ENCODE measurements at regions not wholly inside any gene's neighbourhood (a gene's known extent, or its start where the extent isn't known, plus 50 kb on each side); places are given as distances from the start of the nearest gene placed in this dataset.

GRCh38 chr3:124084022-124084881 is 92.3 kb upstream of the ROPN1 start:
- no peak overlapping the region for H3K4me3 ChIP-seq (ENCODE audit: control insufficient read depth in 1 of 2, extremely low read depth in 1 of 2, low read length in 1 of 2)
- Mint-ChIP-seq H3K36me3 (no peaks in the 10 kb centered on the region), H3K27ac (no peak overlapping the region), H3K4me3 (no peak overlapping the region), H3K4me1 (no peaks in the 10 kb centered on the region), H3K27me3 (peaks cover 15 to 20% of the 10 kb centered on the region in 2 donors), H3K9me3 (no peaks in the 10 kb centered on the region)
- H3K9me3 ChIP-seq, result no peaks in the 10 kb centered on the region
- no peak overlapping the region for H3K27ac ChIP-seq (ENCODE audit: low read length)
- peaks cover 0 to 5% of the 10 kb centered on the region in 2 experiments for H3K27me3 ChIP-seq (replicated peaks in 1 of 2; ENCODE audit: control insufficient read depth in 2 of 2, extremely low read depth in 1 of 2, insufficient read depth in 2 of 2, low read length in 1 of 2)
- CTCF ChIA-PET, result interaction anchor here in 1 of 2 donors (1.2 kb wide), 1 partner anchor 11 kb away, joined by 3 read pairs; no protein-coding TSS in a partner anchor
- POLR2A ChIA-PET, result no interaction called here
- no peaks in the 10 kb centered on the region for H3K4me1 ChIP-seq (ENCODE audit: control insufficient read depth in 1 of 2, extremely low read depth in 1 of 2, insufficient read depth in 2 of 2, low read length in 2 of 2)
- WGBS (ENCODE audit: insufficient coverage), result 55% methylated on average over 6 of the region's 7 CpGs
- no peak for ATAC-seq (replicated peaks in 1 of 4)
- DNase-seq, result no peak
- H3K36me3 ChIP-seq (ENCODE audit: control insufficient read depth in 2 of 2, extremely low read depth in 1 of 2, insufficient read depth in 1 of 2, low read length in 1 of 2), result no peaks in the 10 kb centered on the region

DNA sequence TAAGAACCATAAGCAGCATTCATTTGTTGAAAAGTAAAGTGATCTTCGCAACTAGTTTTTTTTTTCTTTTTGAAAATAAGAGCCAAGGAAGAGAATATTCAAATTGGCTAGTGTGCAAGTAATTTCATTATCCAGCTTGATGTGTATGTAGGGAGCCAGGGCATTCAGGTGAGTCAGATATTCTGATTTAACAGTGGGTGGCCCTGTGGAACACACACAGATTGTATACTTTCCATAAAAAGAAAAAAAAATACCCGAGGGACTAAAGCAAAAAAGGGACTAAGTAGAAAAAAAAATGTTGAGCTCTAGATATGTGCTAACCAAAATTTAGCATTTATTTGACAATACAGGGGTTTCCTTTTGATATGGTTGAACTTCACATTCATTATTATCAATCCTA is 96.9 kb upstream of the ROPN1 start:
- H3K4me1 ChIP-seq (ENCODE audit: control insufficient read depth in 1 of 2, extremely low read depth in 1 of 2, insufficient read depth in 2 of 2, low read length in 2 of 2), result no peaks in the 10 kb centered on the region
- H3K27me3 ChIP-seq (replicated peaks in 1 of 2; ENCODE audit: control insufficient read depth in 2 of 2, extremely low read depth in 1 of 2, insufficient read depth in 2 of 2, low read length in 1 of 2), result peaks cover 0 to 21% of the 10 kb centered on the region in 2 experiments
- H3K9me3 ChIP-seq, result no peaks in the 10 kb centered on the region
- CTCF ChIA-PET, result interaction anchor here in 1 of 2 donors (1.8 kb wide), 1 partner anchor 9 kb away, joined by 5 read pairs; no protein-coding TSS in a partner anchor
- Mint-ChIP-seq H3K27me3 (peaks cover 40 to 49% of the 10 kb centered on the region in 2 donors), H3K36me3 (no peaks in the 10 kb centered on the region), H3K4me3 (no peak overlapping the region), H3K4me1 (no peaks in the 10 kb centered on the region), H3K9me3 (no peaks in the 10 kb centered on the region), H3K27ac (no peak overlapping the region)
- DNase-seq, result no peak
- no CpG with 5 or more reads among the region's 2 CpGs for WGBS (ENCODE audit: insufficient coverage)
- no peak overlapping the region for H3K4me3 ChIP-seq (ENCODE audit: control insufficient read depth in 1 of 2, extremely low read depth in 1 of 2, low read length in 1 of 2)
- ATAC-seq (replicated peaks in 1 of 4), result no peak
- POLR2A ChIA-PET, result no interaction called here
- no peaks in the 10 kb centered on the region for H3K36me3 ChIP-seq (ENCODE audit: control insufficient read depth in 2 of 2, extremely low read depth in 1 of 2, insufficient read depth in 1 of 2, low read length in 1 of 2)
- H3K27ac ChIP-seq (ENCODE audit: low read length), result no peak overlapping the region

DNA sequence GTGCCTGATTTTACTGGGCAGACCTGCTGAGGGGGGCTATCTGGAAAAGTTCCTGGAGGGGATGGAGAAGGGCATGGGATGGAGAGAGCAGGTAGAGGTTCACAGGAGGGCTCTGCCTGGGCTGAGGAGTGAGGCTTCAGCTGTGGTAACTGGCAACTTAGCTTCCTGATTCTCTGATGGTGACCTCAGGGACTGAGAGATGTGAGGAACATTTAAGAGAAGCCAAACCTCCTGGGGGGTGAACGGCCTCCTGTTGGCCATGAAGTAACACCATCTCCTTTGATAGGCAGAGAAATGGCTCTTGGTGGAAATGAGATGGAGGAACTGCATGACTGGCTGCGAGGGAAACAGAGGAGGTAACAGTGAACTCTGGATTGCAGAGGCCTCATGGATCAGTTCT is 97.3 kb upstream of the ROPN1 start:
- POLR2A ChIA-PET, result no interaction called here
- no peaks in the 10 kb centered on the region for H3K4me1 Mint-ChIP-seq
- no peaks in the 10 kb centered on the region for H3K9me3 ChIP-seq
- no CpG with 5 or more reads among the region's 2 CpGs for WGBS (ENCODE audit: insufficient coverage)
- ATAC-seq (replicated peaks in 1 of 4), result no peak
- H3K9me3 Mint-ChIP-seq, result no peaks in the 10 kb centered on the region
- DNase-seq, result no peak
- no peak overlapping the region for H3K27ac ChIP-seq (ENCODE audit: low read length)
- no peaks in the 10 kb centered on the region for H3K36me3 Mint-ChIP-seq
- H3K4me3 Mint-ChIP-seq, result no peak overlapping the region
- peaks cover 41 to 51% of the 10 kb centered on the region in 2 donors for H3K27me3 Mint-ChIP-seq
- H3K27ac Mint-ChIP-seq, result no peak overlapping the region
- CTCF ChIA-PET, result interaction anchor here in 1 of 2 donors (1.8 kb wide), 1 partner anchor 9 kb away, joined by 5 read pairs; no protein-coding TSS in a partner anchor
- no peak overlapping the region for H3K4me3 ChIP-seq (ENCODE audit: control insufficient read depth in 1 of 2, extremely low read depth in 1 of 2, low read length in 1 of 2)
- no peaks in the 10 kb centered on the region for H3K4me1 ChIP-seq (ENCODE audit: control insufficient read depth in 1 of 2, extremely low read depth in 1 of 2, insufficient read depth in 2 of 2, low read length in 2 of 2)
- H3K27me3 ChIP-seq (replicated peaks in 1 of 2; ENCODE audit: control insufficient read depth in 2 of 2, extremely low read depth in 1 of 2, insufficient read depth in 2 of 2, low read length in 1 of 2), result peaks cover 0 to 23% of the 10 kb centered on the region in 2 experiments
- no peaks in the 10 kb centered on the region for H3K36me3 ChIP-seq (ENCODE audit: control insufficient read depth in 2 of 2, extremely low read depth in 1 of 2, insufficient read depth in 1 of 2, low read length in 1 of 2)

DNA sequence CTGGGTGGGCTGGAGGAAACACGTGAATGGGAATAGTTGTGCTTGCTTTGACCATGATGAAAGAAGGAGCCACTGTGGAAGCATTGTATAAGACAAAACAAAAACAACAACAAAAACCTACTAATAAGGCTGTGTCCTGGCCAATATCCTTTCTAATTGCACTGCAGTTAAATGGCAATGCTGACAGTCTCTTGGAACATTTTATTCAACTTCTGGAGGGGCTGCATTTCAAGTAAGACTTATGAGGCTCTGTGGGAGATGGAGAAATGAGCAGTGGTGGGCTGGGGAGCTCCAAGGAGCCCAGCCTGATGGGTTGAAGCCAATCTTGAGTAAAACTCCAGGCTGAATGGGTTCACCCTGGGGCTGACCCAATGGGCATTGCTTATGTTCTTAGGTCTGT is 99.8 kb upstream of the ROPN1 start:
- ChIA-PET POLR2A (no interaction called here), CTCF (no interaction called here)
- H3K36me3 ChIP-seq (ENCODE audit: control insufficient read depth in 2 of 2, extremely low read depth in 1 of 2, insufficient read depth in 1 of 2, low read length in 1 of 2), result no peaks in the 10 kb centered on the region
- H3K4me3 ChIP-seq (ENCODE audit: control insufficient read depth in 1 of 2, extremely low read depth in 1 of 2, low read length in 1 of 2), result no peak overlapping the region
- no CpG with 5 or more reads among the region's 1 CpG for WGBS (ENCODE audit: insufficient coverage)
- no peaks in the 10 kb centered on the region for H3K36me3 Mint-ChIP-seq
- no peaks in the 10 kb centered on the region for H3K9me3 ChIP-seq
- peaks cover 41 to 50% of the 10 kb centered on the region in 2 donors for H3K27me3 Mint-ChIP-seq
- no peak overlapping the region for H3K27ac Mint-ChIP-seq
- H3K4me1 Mint-ChIP-seq, result no peaks in the 10 kb centered on the region
- no peak overlapping the region for H3K4me3 Mint-ChIP-seq
- ATAC-seq (replicated peaks in 1 of 4) (no peak), DNase-seq (no peak)
- peaks cover 0 to 25% of the 10 kb centered on the region in 2 experiments for H3K27me3 ChIP-seq (replicated peaks in 1 of 2; ENCODE audit: control insufficient read depth in 2 of 2, extremely low read depth in 1 of 2, insufficient read depth in 2 of 2, low read length in 1 of 2)
- H3K9me3 Mint-ChIP-seq, result no peaks in the 10 kb centered on the region
- no peak overlapping the region for H3K27ac ChIP-seq (ENCODE audit: low read length)
- H3K4me1 ChIP-seq (ENCODE audit: control insufficient read depth in 1 of 2, extremely low read depth in 1 of 2, insufficient read depth in 2 of 2, low read length in 2 of 2), result no peaks in the 10 kb centered on the region

GRCh38 chr3:124092811-124093210 is 100.9 kb upstream of the ROPN1 start:
- ATAC-seq (replicated peaks in 1 of 4), result no peak
- no peaks in the 10 kb centered on the region for H3K36me3 ChIP-seq (ENCODE audit: control insufficient read depth in 2 of 2, extremely low read depth in 1 of 2, insufficient read depth in 1 of 2, low read length in 1 of 2)
- POLR2A ChIA-PET, result no interaction called here
- Mint-ChIP-seq H3K9me3 (no peaks in the 10 kb centered on the region), H3K4me3 (no peak overlapping the region), H3K27ac (no peak overlapping the region), H3K36me3 (no peaks in the 10 kb centered on the region), H3K4me1 (no peaks in the 10 kb centered on the region), H3K27me3 (peaks cover 39 to 44% of the 10 kb centered on the region in 2 donors)
- CTCF ChIA-PET, result no interaction called here
- DNase-seq, result no peak
- no peaks in the 10 kb centered on the region for H3K4me1 ChIP-seq (ENCODE audit: control insufficient read depth in 1 of 2, extremely low read depth in 1 of 2, insufficient read depth in 2 of 2, low read length in 2 of 2)
- no CpG with 5 or more reads among the region's 8 CpGs for WGBS (ENCODE audit: insufficient coverage)
- no peaks in the 10 kb centered on the region for H3K9me3 ChIP-seq
- peaks cover 0 to 25% of the 10 kb centered on the region in 2 experiments for H3K27me3 ChIP-seq (replicated peaks in 1 of 2; ENCODE audit: control insufficient read depth in 2 of 2, extremely low read depth in 1 of 2, insufficient read depth in 2 of 2, low read length in 1 of 2)
- H3K27ac ChIP-seq (ENCODE audit: low read length), result no peak overlapping the region
- no peak overlapping the region for H3K4me3 ChIP-seq (ENCODE audit: control insufficient read depth in 1 of 2, extremely low read depth in 1 of 2, low read length in 1 of 2)

- H3K4me3 Mint-ChIP-seq, result no peak overlapping the region
- Histone ChIP-seq H3K4me3 (ENCODE audit: control insufficient read depth in 1 of 2, extremely low read depth in 1 of 2, low read length in 1 of 2) (no peak overlapping the region), H3K27me3 (replicated peaks in 1 of 2; ENCODE audit: control insufficient read depth in 2 of 2, extremely low read depth in 1 of 2, insufficient read depth in 2 of 2, low read length in 1 of 2) (peaks cover 0 to 27% of the 10 kb centered on the region in 2 experiments), H3K36me3 (ENCODE audit: control insufficient read depth in 2 of 2, extremely low read depth in 1 of 2, insufficient read depth in 1 of 2, low read length in 1 of 2) (no peaks in the 10 kb centered on the region), H3K27ac (ENCODE audit: low read length) (no peak overlapping the region), H3K4me1 (ENCODE audit: control insufficient read depth in 1 of 2, extremely low read depth in 1 of 2, insufficient read depth in 2 of 2, low read length in 2 of 2) (no peaks in the 10 kb centered on the region), H3K9me3 (no peaks in the 10 kb centered on the region)
- ChIA-PET CTCF (interaction anchor here in 1 of 2 donors (0.6 kb wide), 1 partner anchor 15 kb away, joined by 3 read pairs; no protein-coding TSS in a partner anchor), POLR2A (no interaction called here)
- H3K27ac Mint-ChIP-seq, result no peak overlapping the region
- H3K9me3 Mint-ChIP-seq, result no peaks in the 10 kb centered on the region
- ATAC-seq (replicated peaks in 1 of 4) (no peak), DNase-seq (no peak)
- no peaks in the 10 kb centered on the region for H3K4me1 Mint-ChIP-seq
- H3K27me3 Mint-ChIP-seq, result peaks cover 29 to 40% of the 10 kb centered on the region in 2 donors
- 77% methylated on average over 11 of the region's 20 CpGs for WGBS (ENCODE audit: insufficient coverage)
- no peaks in the 10 kb centered on the region for H3K36me3 Mint-ChIP-seq
Measured at GRCh38 chr3:124094496-124094895, 102.6 kb upstream of the ROPN1 start.

All from T-cell (primary cell).